ENCODE measurements at regions not wholly inside any gene's neighbourhood (a gene's known extent, or its start where the extent isn't known, plus 50 kb on each side); places are given as distances from the start of the nearest gene placed in this dataset.
"Not testable (repeated sequence)": the region's sequence is repeated elsewhere in the genome, so short reads cannot be mapped to it uniquely, and the experiment has no call there.

GRCh38 chr9:115461280-115461679 lies 343.3 kb upstream of the TNC start:
- no peaks in the 10 kb centered on the region for H3K9me3 ChIP-seq
- TF ChIP-seq CTCF (IDR thresholded peaks at IDR 0.05) = no peak
- TF ChIP-seq POLR2A (IDR thresholded peaks at IDR 0.05) = no peak
- no peak for DNase-seq
- intact Hi-C loops (cut with DNase I; ENCODE audit: low total_unique reads) = no loop called here
- H3K27ac ChIP-seq = no peak overlapping the region
- no peaks in the 10 kb centered on the region for H3K36me3 ChIP-seq
- no peaks in the 10 kb centered on the region for H3K27me3 ChIP-seq
- no peaks in the 10 kb centered on the region for H3K4me1 ChIP-seq
- H3K4me3 ChIP-seq = no peak overlapping the region

DNA sequence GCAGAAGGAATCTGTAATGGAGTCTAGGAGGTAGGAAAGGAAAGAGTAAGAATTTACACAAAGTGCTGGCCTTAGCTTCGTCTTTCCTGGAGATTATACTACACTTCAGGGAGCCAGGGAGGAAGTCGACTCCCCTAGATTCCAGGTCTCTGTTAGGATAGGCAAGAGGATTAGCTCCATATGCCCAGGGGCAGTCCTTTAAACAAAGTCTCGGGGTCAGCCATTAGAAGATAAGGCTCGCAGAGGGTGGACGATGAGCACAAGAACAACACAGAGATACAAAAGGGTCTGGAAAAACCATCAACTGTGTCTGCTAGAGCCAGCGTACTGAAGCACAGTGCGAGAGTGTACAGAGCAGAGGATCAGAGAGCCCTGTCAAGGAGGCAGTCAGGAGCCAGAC lies 344.7 kb upstream of the TNC start:
- Histone ChIP-seq H3K27ac (no peak overlapping the region), H3K4me1 (no peaks in the 10 kb centered on the region), H3K9me3 (no peaks in the 10 kb centered on the region), H3K27me3 (no peaks in the 10 kb centered on the region), H3K36me3 (no peaks in the 10 kb centered on the region), H3K4me3 (no peak overlapping the region)
- intact Hi-C loops (cut with DNase I; ENCODE audit: low total_unique reads) = no loop called here
- TF ChIP-seq CTCF (IDR thresholded peaks at IDR 0.05) (no peak), POLR2A (IDR thresholded peaks at IDR 0.05) (no peak)
- DNase-seq = no peak

DNA sequence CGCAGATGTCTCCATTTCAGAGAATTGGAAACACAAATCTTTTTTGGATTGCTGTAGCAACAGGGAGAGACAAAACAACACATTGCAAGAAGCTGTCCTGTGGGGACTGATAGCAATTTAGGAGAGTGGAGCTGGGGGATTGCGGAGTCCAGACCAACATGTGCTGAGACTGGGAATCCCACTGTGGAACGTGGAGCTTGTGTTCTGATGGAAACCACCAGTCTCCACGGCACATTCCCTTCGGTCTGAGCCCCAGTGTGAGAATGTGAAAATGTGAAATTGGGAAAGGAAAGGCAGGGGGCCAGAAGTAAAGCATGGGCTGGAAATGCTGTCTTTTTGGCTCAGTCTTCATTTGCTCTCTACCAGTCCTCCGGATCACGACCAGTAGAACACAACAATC lies 348.8 kb upstream of the TNC start:
- TF ChIP-seq CTCF (IDR thresholded peaks at IDR 0.05) = no peak
- no peak for TF ChIP-seq POLR2A (IDR thresholded peaks at IDR 0.05)
- H3K4me1 ChIP-seq = no peaks in the 10 kb centered on the region
- H3K9me3 ChIP-seq = no peaks in the 10 kb centered on the region
- no peaks in the 10 kb centered on the region for H3K27me3 ChIP-seq
- H3K36me3 ChIP-seq = no peaks in the 10 kb centered on the region
- intact Hi-C loops (cut with DNase I; ENCODE audit: low total_unique reads) = no loop called here
- no peak overlapping the region for H3K4me3 ChIP-seq
- H3K27ac ChIP-seq = no peak overlapping the region
- no peak for DNase-seq

- Histone ChIP-seq H3K27me3 (no peaks in the 10 kb centered on the region), H3K27ac (no peak overlapping the region), H3K36me3 (no peaks in the 10 kb centered on the region), H3K4me1 (no peaks in the 10 kb centered on the region), H3K4me3 (no peak overlapping the region), H3K9me3 (no peaks in the 10 kb centered on the region)
- DNase-seq = no peak
- intact Hi-C loops (cut with DNase I; ENCODE audit: low total_unique reads) = no loop called here
- TF ChIP-seq CTCF (IDR thresholded peaks at IDR 0.05) (no peak), POLR2A (IDR thresholded peaks at IDR 0.05) (no peak)
Measured at GRCh38 chr9:115469841-115470240, 351.9 kb upstream of the TNC start.

DNA sequence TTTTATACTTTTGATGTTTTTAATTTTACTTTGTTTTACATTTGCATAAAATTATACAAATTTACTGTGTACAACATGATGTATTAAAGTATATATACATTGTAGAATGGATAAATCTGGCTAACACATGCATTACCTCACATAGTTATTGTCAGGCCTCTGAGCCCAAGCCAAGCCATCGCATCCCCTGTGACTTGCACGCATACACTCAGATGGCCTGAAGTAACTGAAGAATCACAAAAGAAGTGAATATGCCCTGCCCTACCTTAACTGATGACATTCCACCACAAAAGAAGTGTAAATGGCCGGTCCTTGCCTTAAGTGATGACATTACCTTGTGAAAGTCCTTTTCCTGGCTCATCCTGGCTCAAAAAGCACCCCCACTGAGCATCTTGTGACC lies 355.1 kb upstream of the TNC start:
- intact Hi-C loops (cut with DNase I; ENCODE audit: low total_unique reads); H3K27ac ChIP-seq; H3K4me3 ChIP-seq; H3K4me1 ChIP-seq; DNase-seq; H3K27me3 ChIP-seq; H3K9me3 ChIP-seq; H3K36me3 ChIP-seq: not testable (repeated sequence)

DNA sequence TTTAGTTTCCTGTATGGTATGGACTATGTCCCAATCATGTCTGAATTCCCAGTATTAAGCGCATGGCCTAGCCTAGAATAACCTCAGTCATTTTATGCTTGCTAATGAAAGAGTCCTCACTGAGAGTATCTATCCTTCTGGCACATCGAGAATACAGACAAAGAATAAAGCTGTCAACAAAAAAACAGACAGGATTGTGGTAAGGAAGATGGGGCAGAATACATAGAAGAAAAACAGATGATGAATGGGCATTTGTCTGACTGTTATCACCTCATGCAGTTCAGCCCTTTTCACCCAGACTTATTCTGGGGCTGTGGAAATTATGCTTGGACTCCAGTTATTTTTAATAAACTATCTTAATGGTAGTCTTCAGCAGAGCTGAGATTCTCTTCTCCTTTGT lies 363.8 kb upstream of the TNC start:
- Histone ChIP-seq H3K4me1 (no peaks in the 10 kb centered on the region), H3K27me3 (no peaks in the 10 kb centered on the region), H3K27ac (no peak overlapping the region), H3K9me3 (no peaks in the 10 kb centered on the region), H3K4me3 (no peak overlapping the region), H3K36me3 (no peaks in the 10 kb centered on the region)
- intact Hi-C loops (cut with DNase I; ENCODE audit: low total_unique reads) = no loop called here
- no peak for TF ChIP-seq POLR2A (IDR thresholded peaks at IDR 0.05)
- no peak for TF ChIP-seq CTCF (IDR thresholded peaks at IDR 0.05)
- no peak for DNase-seq
